Cardiac muscle cell (in vitro differentiated cells and primary cell): ENCODE measurements at regions not wholly inside any gene's neighbourhood (a gene's known extent, or its start where the extent isn't known, plus 50 kb on each side); places are given as distances from the start of the nearest gene placed in this dataset.

Experiments
- DNase-seq, 2 donors: peaks; one replicate each; pipeline versions ENCODE4 v3.0.0 to v3.0.0-alpha.2; 2010 to 2017; ENCODE audit warnings: low read depth in 1 of 2, low spot score in 1 of 2
- H3K27ac ChIP-seq: fragments of 200-600 bp; sonication (generic); 2 replicates; pipeline ENCODE4 v1.5.1; 2016
- H3K27me3 ChIP-seq: fragments of 200-600 bp; sonication (generic); 2 replicates; pipeline ENCODE4 v1.6.0; 2016; ENCODE audit warnings: control low read depth
- H3K36me3 ChIP-seq: fragments of 200-600 bp; sonication (generic); 2 replicates; pipeline ENCODE4 v1.5.1; 2016; ENCODE audit warnings: control low read depth
- H3K4me1 ChIP-seq: fragments of 200-600 bp; sonication (generic); 2 replicates; pipeline ENCODE4 v1.8.1; 2017; ENCODE audit warnings: low read depth, mild to moderate bottlenecking, mixed run types
- H3K4me3 ChIP-seq: fragments of 200-600 bp; sonication (generic); 2 replicates; pipeline ENCODE4 v1.5.1; 2016; ENCODE audit warnings: mild to moderate bottlenecking
- H3K9me3 ChIP-seq: fragments of 200-600 bp; sonication (generic); 2 replicates; pipeline ENCODE4 v1.5.1; 2017; ENCODE audit warnings: low read depth, mild to moderate bottlenecking, control low read depth
- CTCF ChIP-seq: IDR thresholded peaks from 2 replicates; pipeline ENCODE4 v1.5.1; 2012; ENCODE audit warnings: low read depth, mild to moderate bottlenecking, low read length

DNA sequence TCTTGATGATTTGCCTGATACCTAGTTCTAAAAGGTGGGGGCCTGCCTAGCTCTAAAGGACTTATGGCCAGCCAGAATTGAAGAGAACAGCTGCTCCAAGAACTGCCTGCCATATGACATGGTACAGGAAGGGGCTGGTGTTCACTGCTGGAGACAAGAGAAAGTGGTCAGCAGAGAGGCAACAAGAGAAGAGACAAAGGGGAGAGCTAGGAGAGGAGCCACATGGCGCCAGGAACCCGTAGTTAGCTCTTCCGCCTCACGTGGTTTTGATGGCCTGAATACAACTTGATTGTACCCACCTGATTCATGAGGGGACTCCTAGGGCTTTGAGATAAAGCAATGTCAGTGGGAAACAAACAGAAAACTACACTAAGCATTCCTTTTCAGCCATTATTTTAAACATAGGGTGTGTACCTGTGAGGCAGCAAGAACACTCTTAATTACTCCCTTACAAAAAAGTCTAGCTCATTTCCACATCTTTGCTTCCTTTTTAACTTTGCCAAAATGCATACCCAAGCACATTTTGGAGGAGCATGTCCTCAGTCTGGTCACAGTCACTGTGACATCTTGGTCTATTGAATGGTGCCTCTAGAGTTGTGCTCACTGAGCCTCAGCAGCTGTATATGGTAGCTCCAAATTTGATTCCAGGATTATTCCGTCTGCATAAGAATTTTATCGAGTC is 71.6 kb downstream of the CCDC71L start:
- Histone ChIP-seq H3K36me3 (no peaks in the 10 kb centered on the region), H3K4me1 (no peaks in the 10 kb centered on the region), H3K27me3 (no peaks in the 10 kb centered on the region), H3K4me3 (no peak overlapping the region), H3K27ac (no peak overlapping the region), H3K9me3 (no peaks in the 10 kb centered on the region)
- DNase-seq = no peak
- TF ChIP-seq CTCF = no peak

- H3K9me3 ChIP-seq = no peaks in the 10 kb centered on the region
- no peaks in the 10 kb centered on the region for H3K4me1 ChIP-seq
- no peak for TF ChIP-seq CTCF
Measured at GRCh38 chr7:106588422-106589197, 72.3 kb downstream of the CCDC71L start.

GRCh38 chr7:106584914-106585759 is 75.8 kb downstream of the CCDC71L start:
- H3K4me3 ChIP-seq = no peak overlapping the region
- H3K36me3 ChIP-seq = no peaks in the 10 kb centered on the region
- H3K27ac ChIP-seq = no peak overlapping the region
- no peaks in the 10 kb centered on the region for H3K9me3 ChIP-seq
- H3K4me1 ChIP-seq = no peaks in the 10 kb centered on the region
- no peak for TF ChIP-seq CTCF
- no peak for DNase-seq
- no peaks in the 10 kb centered on the region for H3K27me3 ChIP-seq

More at GRCh38 chr7:106588422-106589197, 72.3 kb downstream of the CCDC71L start:
- Histone ChIP-seq H3K4me3 (no peak overlapping the region), H3K27me3 (no peaks in the 10 kb centered on the region), H3K36me3 (no peaks in the 10 kb centered on the region), H3K27ac (no peak overlapping the region)
- DNase-seq = no peak

- no peak for TF ChIP-seq CTCF
- H3K9me3 ChIP-seq = no peaks in the 10 kb centered on the region
- no peaks in the 10 kb centered on the region for H3K27me3 ChIP-seq
- no peak overlapping the region for H3K4me3 ChIP-seq
- no peak for DNase-seq
- no peaks in the 10 kb centered on the region for H3K4me1 ChIP-seq
- H3K36me3 ChIP-seq = no peaks in the 10 kb centered on the region
- no peak overlapping the region for H3K27ac ChIP-seq
Measured at GRCh38 chr7:106583706-106584690, 77.0 kb downstream of the CCDC71L start.
